ENCODE measurements at regions not wholly inside any gene's neighbourhood (a gene's known extent, or its start where the extent isn't known, plus 50 kb on each side); places are given as distances from the start of the nearest gene placed in this dataset.
A peak's percentile ranks its signal among the peaks of the same experiment; 100 is the strongest.

GRCh38 chr7:22962775-22963350 is 51.1 kb downstream of the HYCC1 start:
- no peak for DNase-seq

GRCh38 chr7:22958742-22959141 is 55.2 kb downstream of the HYCC1 start:
- no peak for DNase-seq

GRCh38 chr7:22954251-22954650 is 59.7 kb downstream of the HYCC1 start:
- DNase-seq: no peak

GRCh38 chr7:22952306-22953015 is 61.5 kb downstream of the HYCC1 start:
- no peak for DNase-seq

GRCh38 chr7:22949944-22950343 is 64.0 kb downstream of the HYCC1 start:
- no peak for DNase-seq

- DNase-seq: no peak
Observed at GRCh38 chr7:22949221-22949620, 64.7 kb downstream of the HYCC1 start.

GRCh38 chr7:22948770-22949169 is 65.2 kb downstream of the HYCC1 start:
- no peak for DNase-seq

- DNase-seq: peak; percentile 41
Observed at GRCh38 chr7:22945584-22945983, 68.3 kb downstream of the HYCC1 start.

GRCh38 chr7:22944510-22944909 is 69.4 kb downstream of the HYCC1 start:
- DNase-seq: no peak

GRCh38 chr7:22944022-22944421 is 69.9 kb downstream of the HYCC1 start:
- peak; percentile 33 for DNase-seq

GRCh38 chr7:22942191-22942590 is 71.7 kb downstream of the HYCC1 start:
- no peak for DNase-seq

GRCh38 chr7:22939842-22940241 is 74.1 kb downstream of the HYCC1 start:
- DNase-seq: no peak

GRCh38 chr7:22937946-22938345 is 76.0 kb downstream of the HYCC1 start:
- no peak for DNase-seq

GRCh38 chr7:22936246-22936645 is 77.7 kb downstream of the HYCC1 start:
- DNase-seq: no peak

- no peak for DNase-seq
Observed at GRCh38 chr7:22935269-22935668, 78.7 kb downstream of the HYCC1 start.

GRCh38 chr7:22934473-22935065 is 79.4 kb downstream of the HYCC1 start:
- peak; percentile 39 for DNase-seq

- DNase-seq: no peak
Observed at GRCh38 chr7:22934023-22934422, 79.9 kb downstream of the HYCC1 start.

- no peak for DNase-seq
Observed at GRCh38 chr7:22932896-22933295, 81.0 kb downstream of the HYCC1 start.

GRCh38 chr7:22931011-22931410 is 82.9 kb downstream of the HYCC1 start:
- DNase-seq: no peak

- DNase-seq: no peak
Observed at GRCh38 chr7:22922307-22922706, 91.6 kb downstream of the HYCC1 start.

- no peak for DNase-seq
Observed at GRCh38 chr7:22921386-22922086, 92.4 kb downstream of the HYCC1 start.

GRCh38 chr7:22920672-22921071 is 93.3 kb downstream of the HYCC1 start:
- no peak for DNase-seq

- DNase-seq: no peak
Observed at GRCh38 chr7:22913158-22913557, 90.5 kb upstream of the TOMM7 start.

- DNase-seq: no peak
Observed at GRCh38 chr7:22911889-22912288, 89.2 kb upstream of the TOMM7 start.

All from fibroblast of skin of abdomen (primary cell).